ENCODE measurements at regions not wholly inside any gene's neighbourhood (a gene's known extent, or its start where the extent isn't known, plus 50 kb on each side); places are given as distances from the start of the nearest gene placed in this dataset.
"Not testable (repeated sequence)": the region's sequence is repeated elsewhere in the genome, so short reads cannot be mapped to it uniquely, and the experiment has no call there.

DNA sequence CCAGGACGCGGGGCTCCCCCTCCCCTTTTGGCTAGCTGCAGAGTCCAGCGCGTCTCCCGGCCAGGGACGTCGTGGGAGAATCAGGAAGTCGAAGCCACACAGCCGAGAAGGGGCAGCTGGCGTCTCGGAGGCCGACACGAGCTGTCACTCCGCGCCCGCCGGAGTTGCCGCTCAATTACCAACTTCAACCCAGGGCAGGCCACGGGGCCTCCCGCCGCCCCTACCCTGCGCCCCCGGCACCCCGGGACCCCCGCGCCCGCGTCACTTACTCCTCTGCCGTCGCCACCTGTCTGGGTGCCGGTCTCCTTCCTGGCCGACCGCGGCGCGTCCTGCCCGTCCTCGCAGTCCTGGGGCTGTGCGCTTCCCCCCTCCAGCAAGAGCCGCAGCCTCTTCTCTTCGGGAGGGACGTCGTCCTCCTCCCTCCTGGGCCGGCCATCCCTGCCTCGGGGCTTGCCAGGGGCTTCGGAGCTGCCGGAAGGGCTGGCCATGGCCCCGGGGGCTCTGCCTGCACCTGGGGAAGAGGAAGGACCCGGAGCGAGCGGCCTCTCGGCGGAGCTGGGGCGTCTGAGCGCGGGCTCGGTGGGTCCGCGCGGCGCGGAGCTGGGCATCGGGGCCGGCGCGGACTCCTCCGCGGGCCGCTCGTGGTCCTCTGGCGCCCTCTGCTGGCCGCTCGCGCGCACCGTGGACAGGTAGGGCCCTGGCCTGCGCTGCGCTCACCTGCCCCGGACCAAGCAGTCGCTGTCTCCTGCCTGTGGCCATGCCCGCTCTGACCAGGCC, 65.6 kb upstream of the CLEC6A start:
- peak in 1 of 2 donors; percentile 72 for DNase-seq

GRCh38 chr12:8396225-8397071, 59.3 kb upstream of the CLEC6A start:
- DNase-seq: peak; percentile 57 to 60

- not testable (repeated sequence) for DNase-seq
Observed at GRCh38 chr12:8397378-8397777, 58.4 kb upstream of the CLEC6A start.

DNA sequence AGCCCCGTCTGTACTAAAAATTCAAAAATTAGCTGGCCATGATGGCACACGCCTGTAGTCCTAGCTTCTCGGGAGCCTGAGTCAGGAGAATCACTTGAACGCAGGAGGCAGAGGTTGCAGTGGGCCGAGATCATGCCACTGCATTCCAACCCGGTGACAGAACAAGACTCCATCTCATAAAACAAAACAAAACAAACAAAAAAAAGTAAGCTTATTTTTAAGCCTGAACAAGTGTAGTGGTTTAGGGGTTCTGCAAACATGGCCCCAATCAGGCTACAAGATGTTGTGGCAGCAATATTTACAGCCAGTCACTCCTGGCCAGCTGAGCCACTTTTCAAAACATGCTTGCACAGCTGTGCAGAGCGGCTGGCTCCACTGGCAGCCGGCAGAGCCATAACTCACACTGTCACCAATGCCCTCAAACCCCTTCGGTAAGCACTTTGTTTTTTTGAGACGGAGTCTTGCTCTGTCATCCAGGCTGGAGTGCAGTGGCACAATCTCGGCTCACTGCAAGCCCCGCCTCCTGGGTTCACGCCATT, 56.2 kb upstream of the CLEC6A start:
- DNase-seq: not testable (repeated sequence)

GRCh38 chr12:8403834-8404233, 51.9 kb upstream of the CLEC6A start:
- not testable (repeated sequence) for DNase-seq

DNA sequence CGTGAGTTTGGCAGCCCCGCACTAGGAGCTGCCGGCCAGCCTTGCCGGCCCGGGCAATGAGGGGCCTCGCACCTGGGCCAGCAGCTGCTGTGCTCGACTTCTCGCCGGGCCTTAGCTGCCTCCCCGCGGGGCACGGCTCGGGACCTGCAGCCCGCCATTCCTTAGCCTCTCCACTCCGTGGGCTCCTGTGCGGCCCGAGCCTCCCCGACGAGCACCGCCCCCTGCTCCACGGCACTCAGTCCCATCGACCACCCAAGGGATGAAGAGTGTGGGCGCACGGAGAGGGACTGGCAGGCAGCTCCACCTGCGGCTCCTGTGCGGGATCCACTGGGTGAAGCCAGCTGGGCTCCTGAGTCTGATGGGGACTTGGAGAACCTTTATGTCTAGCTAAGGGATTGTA, 51.4 kb upstream of the CLEC6A start:
- DNase-seq: not testable (repeated sequence)
